22Rv1 (cell line): ENCODE measurements at regions not wholly inside any gene's neighbourhood (a gene's known extent, or its start where the extent isn't known, plus 50 kb on each side); places are given as distances from the start of the nearest gene placed in this dataset.

Experiments
- H3K27ac ChIP-seq: fragments of 450-650 bp; 2 replicates; pipeline ENCODE4 v1.5.1; 2017
- ZFX ChIP-seq: fragments of 450-650 bp; IDR thresholded peaks from 2 replicates; pipeline ENCODE4 v1.6.1; 2017; ENCODE audit warnings: antibody characterized with exemption, borderline replicate concordance
- TF ChIP-seq, protein P1 (sequence below): fragments of 450-650 bp; IDR thresholded peaks from 2 replicates; pipeline ENCODE4 v1.5.1; 2017; ENCODE audit warnings: mild to moderate bottlenecking

DNA sequence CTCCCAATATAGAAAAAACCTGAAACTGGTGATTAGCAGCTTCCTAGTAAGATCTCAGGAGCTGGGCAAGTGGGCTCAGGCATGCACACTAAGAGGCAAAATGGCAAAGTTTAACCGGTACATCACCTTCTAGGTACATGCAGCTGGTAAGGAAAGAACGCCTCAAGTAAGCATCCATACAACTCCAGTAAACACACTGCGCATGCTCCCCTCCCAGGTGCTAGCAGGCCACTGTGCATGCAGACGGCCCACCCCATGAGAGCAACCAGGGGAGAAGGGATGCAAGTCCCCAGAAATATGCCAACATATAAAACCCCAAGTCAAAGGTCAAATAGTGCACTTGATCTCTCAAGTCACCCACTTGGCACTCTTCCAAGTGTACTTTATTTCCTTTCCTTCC is 228.6 kb upstream of the KIF2A start:
- TF ChIP-seq, protein P1, sequence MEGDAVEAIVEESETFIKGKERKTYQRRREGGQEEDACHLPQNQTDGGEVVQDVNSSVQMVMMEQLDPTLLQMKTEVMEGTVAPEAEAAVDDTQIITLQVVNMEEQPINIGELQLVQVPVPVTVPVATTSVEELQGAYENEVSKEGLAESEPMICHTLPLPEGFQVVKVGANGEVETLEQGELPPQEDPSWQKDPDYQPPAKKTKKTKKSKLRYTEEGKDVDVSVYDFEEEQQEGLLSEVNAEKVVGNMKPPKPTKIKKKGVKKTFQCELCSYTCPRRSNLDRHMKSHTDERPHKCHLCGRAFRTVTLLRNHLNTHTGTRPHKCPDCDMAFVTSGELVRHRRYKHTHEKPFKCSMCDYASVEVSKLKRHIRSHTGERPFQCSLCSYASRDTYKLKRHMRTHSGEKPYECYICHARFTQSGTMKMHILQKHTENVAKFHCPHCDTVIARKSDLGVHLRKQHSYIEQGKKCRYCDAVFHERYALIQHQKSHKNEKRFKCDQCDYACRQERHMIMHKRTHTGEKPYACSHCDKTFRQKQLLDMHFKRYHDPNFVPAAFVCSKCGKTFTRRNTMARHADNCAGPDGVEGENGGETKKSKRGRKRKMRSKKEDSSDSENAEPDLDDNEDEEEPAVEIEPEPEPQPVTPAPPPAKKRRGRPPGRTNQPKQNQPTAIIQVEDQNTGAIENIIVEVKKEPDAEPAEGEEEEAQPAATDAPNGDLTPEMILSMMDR: no peak
- no peak for TF ChIP-seq ZFX
- no peak overlapping the region for H3K27ac ChIP-seq

DNA sequence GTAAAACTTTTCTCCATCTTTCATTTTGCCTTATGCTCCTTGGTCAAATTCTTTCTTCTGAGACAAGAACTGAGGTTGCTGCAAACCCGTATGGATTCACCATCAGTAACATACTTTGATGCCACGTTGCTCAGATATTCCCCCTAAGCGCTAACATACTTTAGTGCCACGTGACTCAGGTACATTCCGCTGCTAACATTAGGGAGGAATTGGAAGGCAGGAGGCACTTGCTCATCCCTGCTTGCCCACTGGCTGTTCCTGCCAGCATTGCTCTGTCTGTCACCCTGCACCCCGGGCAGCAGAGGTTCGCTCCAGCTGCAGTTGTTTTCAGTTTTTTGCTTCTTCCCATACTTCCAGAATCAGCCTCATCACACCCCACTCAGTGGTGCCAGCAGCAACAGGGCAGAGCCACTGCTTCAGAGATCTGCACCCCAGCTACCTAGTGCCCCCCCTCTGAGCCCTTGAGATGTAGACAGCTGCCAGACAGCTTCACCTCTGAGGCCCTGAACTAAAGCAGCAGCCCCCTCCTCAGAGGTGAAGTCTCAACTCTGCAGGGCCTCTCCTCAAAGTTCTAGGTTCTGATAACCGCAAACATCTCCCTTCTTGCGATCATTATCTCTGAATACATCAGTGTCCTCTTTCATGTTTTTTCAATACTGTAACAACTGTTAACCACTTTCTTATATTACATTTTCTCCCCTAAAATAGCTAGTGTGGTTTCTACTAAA is 228.0 kb upstream of the KIF2A start:
- H3K27ac ChIP-seq: no peak overlapping the region
- no peak for TF ChIP-seq ZFX
- TF ChIP-seq, protein P1: no peak

DNA sequence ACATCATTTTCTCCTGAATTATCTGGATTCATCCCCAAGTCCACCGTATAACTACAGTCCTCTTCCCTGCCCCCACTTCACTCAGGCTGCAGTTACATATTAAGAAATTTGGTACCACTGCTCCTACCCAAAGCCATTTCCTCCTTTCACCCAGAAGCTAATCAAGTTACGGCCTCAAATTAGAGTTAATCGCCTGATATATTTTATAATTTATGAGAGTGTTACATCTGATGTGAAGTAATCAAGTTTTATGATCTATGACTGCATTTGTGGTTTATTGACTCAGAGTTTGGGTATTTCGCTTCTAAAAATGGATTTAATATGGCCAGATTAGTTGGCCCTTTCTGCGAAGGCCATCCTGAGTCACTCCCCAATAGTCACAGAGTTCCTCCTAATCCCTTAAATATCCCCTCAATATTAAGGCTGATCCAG is 223.6 kb upstream of the KIF2A start:
- no peak overlapping the region for H3K27ac ChIP-seq
- TF ChIP-seq ZFX: no peak
- TF ChIP-seq, protein P1: no peak

- no peak overlapping the region for H3K27ac ChIP-seq
Measured at GRCh38 chr5:62083247-62083646, 222.8 kb upstream of the KIF2A start.

GRCh38 chr5:62083661-62084060 is 222.3 kb upstream of the KIF2A start:
- TF ChIP-seq, protein P1: no peak
- no peak overlapping the region for H3K27ac ChIP-seq

More at GRCh38 chr5:62083247-62083646, 222.8 kb upstream of the KIF2A start:
- no peak for TF ChIP-seq ZFX
- TF ChIP-seq, protein P1: no peak

GRCh38 chr5:62084391-62084790 is 221.6 kb upstream of the KIF2A start:
- H3K27ac ChIP-seq: no peak overlapping the region

DNA sequence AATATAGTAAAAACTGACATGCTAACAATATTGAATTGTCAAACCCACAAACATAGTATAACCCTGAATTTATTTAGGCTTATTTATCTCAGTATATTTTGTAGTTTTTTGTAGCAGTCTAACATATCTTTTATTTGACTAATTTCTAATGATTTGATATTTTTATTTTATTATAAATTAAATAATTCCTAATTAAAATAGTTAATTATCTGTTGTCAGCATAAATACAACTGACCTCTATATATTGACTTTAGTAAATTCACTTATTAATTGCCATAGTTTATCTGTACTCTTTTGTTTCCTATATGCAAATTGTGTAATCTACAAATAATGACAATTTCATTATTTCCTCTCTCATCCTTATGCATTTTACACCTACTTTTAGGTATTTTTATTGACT is 215.1 kb upstream of the KIF2A start:
- TF ChIP-seq, protein P1: no peak
- no peak for TF ChIP-seq ZFX
- H3K27ac ChIP-seq: no peak overlapping the region

More at GRCh38 chr5:62084391-62084790, 221.6 kb upstream of the KIF2A start:
- TF ChIP-seq, protein P1: no peak
- TF ChIP-seq ZFX: no peak
